PC-3 (cell line): ENCODE measurements at regions not wholly inside any gene's neighbourhood (a gene's known extent, or its start where the extent isn't known, plus 50 kb on each side); places are given as distances from the start of the nearest gene placed in this dataset.

Source experiments
- ATAC-seq: fragments of 200-7000 bp; cut with Tn5 transposase; 2 replicates; pipeline ENCODE4 v1.9.1; 2020; ENCODE audit warnings: mild to moderate bottlenecking, moderate library complexity
- BruUV-seq: library from RNA; stranded (reverse); fragments of 400-500 nt; replicated peaks from 2 replicates; lab custom pipeline; 2021; lab: Mats Ljungman, UMichigan
- CTCF ChIA-PET: fragments of 300-600 bp; sonication (Branson Sonifier 250); formaldehyde crosslinking; loops from one replicate; lab custom pipeline; 2022; ENCODE audit warnings: antibody characterized with exemption; lab: Charles Lee
- POLR2A ChIA-PET: fragments of 300-600 bp; sonication (Branson Sonifier 250); formaldehyde crosslinking; loops from one replicate; lab custom pipeline; 2022; ENCODE audit warnings: antibody characterized with exemption; ENCODE audit not compliant: unreplicated experiment; lab: Charles Lee
- DNase-seq: peaks from one replicate; pipeline ENCODE4 v3.0.0-alpha.2; 2015
- H2AFZ ChIP-seq: fragments of 300-600 bp; sonication (generic); 2 replicates; pipeline ENCODE4 v1.6.0; 2016; ENCODE audit warnings: antibody characterized with exemption, low read length
- H3F3A ChIP-seq: fragments of 300-600 bp; sonication (generic); one replicate; pipeline ENCODE4 v1.6.0; 2017; ENCODE audit warnings: antibody characterized with exemption, low read length, control low read depth, mild to moderate bottlenecking; ENCODE audit not compliant: unreplicated experiment
- H3K27ac ChIP-seq: fragments of 300-600 bp; sonication (generic); 2 replicates; pipeline ENCODE4 v1.5.1; 2016; ENCODE audit warnings: mild to moderate bottlenecking, low read length
- H3K27me3 ChIP-seq: fragments of 300-600 bp; sonication (generic); 2 replicates; pipeline ENCODE4 v1.6.1; 2016; ENCODE audit warnings: low read length, mixed read lengths
- H3K36me3 ChIP-seq: fragments of 300-600 bp; sonication (generic); 2 replicates; pipeline ENCODE4 v1.6.1; 2016; ENCODE audit warnings: low read depth, mixed run types, low read length, mixed read lengths
- H3K4me1 ChIP-seq: fragments of 300-600 bp; sonication (generic); 2 replicates; pipeline ENCODE4 v1.5.1; 2016; ENCODE audit warnings: low read length; ENCODE audit not compliant: insufficient read depth
- H3K4me2 ChIP-seq: fragments of 300-600 bp; sonication (generic); 2 replicates; pipeline ENCODE4 v1.6.0; 2016; ENCODE audit warnings: low read length
- H3K4me3 ChIP-seq: fragments of 300-600 bp; sonication (generic); 2 replicates; pipeline ENCODE4 v1.5.1; 2016; ENCODE audit warnings: mild to moderate bottlenecking, low read length, mixed read lengths
- H3K79me2 ChIP-seq: fragments of 300-600 bp; sonication (generic); 2 replicates; pipeline ENCODE4 v1.6.1; 2017; ENCODE audit warnings: low read length, mixed read lengths
- H3K9ac ChIP-seq: fragments of 300-600 bp; sonication (generic); 2 replicates; pipeline ENCODE4 v1.6.0; 2016; ENCODE audit warnings: mild to moderate bottlenecking, low read length
- H3K9me2 ChIP-seq: fragments of 300-600 bp; sonication (generic); replicated peaks from 2 replicates; pipeline ENCODE4 v1.6.1; 2016; ENCODE audit warnings: mixed run types, low read length, mixed read lengths
- H3K9me3 ChIP-seq: fragments of 300-600 bp; sonication (generic); 2 replicates; pipeline ENCODE4 v1.6.1; 2016; ENCODE audit warnings: low read length, mixed read lengths
- H4K20me1 ChIP-seq: fragments of 300-600 bp; sonication (generic); 2 replicates; pipeline ENCODE4 v1.6.1; 2016; ENCODE audit warnings: low read length, mixed read lengths
- CTCF ChIP-seq: fragments of 300-600 bp; sonication (generic); conservative IDR thresholded peaks from 2 replicates; pipeline ENCODE4 v1.5.1; 2017; ENCODE audit warnings: antibody characterized with exemption, low read depth, mild to moderate bottlenecking, low read length
- EZH2 ChIP-seq: fragments of 300-600 bp; sonication (generic); IDR thresholded peaks from one replicate; pipeline ENCODE4 v1.6.1; 2017; ENCODE audit warnings: antibody characterized with exemption, mild to moderate bottlenecking, low read length; ENCODE audit not compliant: unreplicated experiment
- EZH2phosphoT487 ChIP-seq: fragments of 300-600 bp; sonication (generic); IDR thresholded peaks from 2 replicates; pipeline ENCODE4 v1.6.1; 2018; ENCODE audit warnings: mild to moderate bottlenecking, antibody characterized with exemption, low read length, borderline replicate concordance
- intact Hi-C: fragments of 100-400 bp; cut with micrococcal nuclease; formaldehyde crosslinking; loops from 2 replicates; pipeline ENCODE4 v1.9.0; 2023

GRCh38 chr1:115224636-115225035, 113.4 kb downstream of the NGF start:
- no peak overlapping the region for H3K9ac ChIP-seq
- no peaks in the 10 kb centered on the region for H3F3A ChIP-seq
- H2AFZ ChIP-seq, result no peak overlapping the region
- POLR2A ChIA-PET, result no interaction called here
- H3K4me3 ChIP-seq, result no peak overlapping the region
- H3K36me3 ChIP-seq, result no peaks in the 10 kb centered on the region
- no peaks in the 10 kb centered on the region for H3K27me3 ChIP-seq
- TF ChIP-seq CTCF (no peak), EZH2 (no peak), EZH2phosphoT487 (no peak)
- no peak for ATAC-seq
- no peak overlapping the region for H3K4me2 ChIP-seq
- no TSS peak for BruUV-seq
- no peak for DNase-seq
- no peaks in the 10 kb centered on the region for H4K20me1 ChIP-seq
- H3K27ac ChIP-seq, result no peak overlapping the region
- intact Hi-C loops, result loop anchor here (5.0 kb wide), 2 partner anchors 98 to 373 kb away; no protein-coding TSS in a partner anchor
- H3K79me2 ChIP-seq, result no peaks in the 10 kb centered on the region
- CTCF ChIA-PET, result no interaction called here
- peaks cover 38% of the 10 kb centered on the region for H3K4me1 ChIP-seq
- H3K9me3 ChIP-seq, result no peaks in the 10 kb centered on the region
- H3K9me2 ChIP-seq, result no peaks in the 10 kb centered on the region

GRCh38 chr1:115222616-115223402, 115.2 kb downstream of the NGF start:
- H3F3A ChIP-seq, result no peaks in the 10 kb centered on the region
- H3K9ac ChIP-seq, result peak overlapping the region; percentile 43; the same call in 1 of the 2 replicates
- ChIA-PET POLR2A (no interaction called here), CTCF (interaction anchor here (1.0 kb wide), 1 partner anchor 241 kb away, joined by 4 read pairs; no protein-coding TSS in a partner anchor)
- peak overlapping the region; percentile 27; the same call in 1 of the 2 replicates for H3K4me3 ChIP-seq
- DNase-seq (peak; percentile 88), ATAC-seq (peak; percentile 90)
- peak overlapping the region; percentile 94 for H3K27ac ChIP-seq
- peak overlapping the region; percentile 75 for H3K4me2 ChIP-seq
- no peaks in the 10 kb centered on the region for H4K20me1 ChIP-seq
- H3K4me1 ChIP-seq, result peaks cover 26% of the 10 kb centered on the region
- H3K9me3 ChIP-seq, result no peaks in the 10 kb centered on the region
- TF ChIP-seq CTCF (no peak), EZH2phosphoT487 (no peak), EZH2 (no peak)
- no peaks in the 10 kb centered on the region for H3K9me2 ChIP-seq
- no TSS peak for BruUV-seq
- no peaks in the 10 kb centered on the region for H3K27me3 ChIP-seq
- peak overlapping the region; percentile 33; the same call in 1 of the 2 replicates for H2AFZ ChIP-seq
- intact Hi-C loops, result loop anchor here (5.0 kb wide), 2 partner anchors 99 to 374 kb away; no protein-coding TSS in a partner anchor
- no peaks in the 10 kb centered on the region for H3K36me3 ChIP-seq
- H3K79me2 ChIP-seq, result no peaks in the 10 kb centered on the region
